Breast epithelium (tissue), 4 donors: ENCODE measurements at regions not wholly inside any gene's neighbourhood (a gene's known extent, or its start where the extent isn't known, plus 50 kb on each side); places are given as distances from the start of the nearest gene placed in this dataset.

ENCODE experiments used
- DNase-seq, 2 donors: peaks; one replicate each; pipeline ENCODE4 v3.0.0-alpha.2; 2019; ENCODE audit warnings: low spot score in 2 of 2
- H3K27ac ChIP-seq, 2 donors: fragments of 200-600 bp; sonication (generic) in 1 of 2; one replicate each; pipeline ENCODE4 v1.5.1; 2016 to 2019; ENCODE audit warnings: mild to moderate bottlenecking in 1 of 2
- H3K27me3 ChIP-seq, 2 donors: fragments of 200-600 bp; sonication (generic) in 1 of 2; one replicate each; pipeline versions ENCODE4 v1.5.1 to v1.6.0; 2017 to 2019; ENCODE audit warnings: control low read depth in 1 of 2, mild to moderate bottlenecking in 1 of 2
- H3K36me3 ChIP-seq: fragments of 200-600 bp; one replicate; pipeline ENCODE4 v1.5.1; 2019
- H3K4me1 ChIP-seq, 2 donors: fragments of 200-600 bp; sonication (generic); one replicate each; pipeline ENCODE4 v1.5.1; 2016 to 2019; ENCODE audit warnings: control low read depth in 1 of 2
- H3K4me3 ChIP-seq, 3 donors: fragments of 200-600 bp; sonication (generic); 1 replicate in 2 of 3; 2 replicates in 1 of 3; pipeline ENCODE4 v1.5.1; 2016 to 2019; ENCODE audit warnings: mild to moderate bottlenecking in 3 of 3, moderate library complexity in 2 of 3
- H3K9me3 ChIP-seq, 2 donors: fragments of 200-600 bp; sonication (generic) in 1 of 2; one replicate each; pipeline ENCODE4 v1.5.1; 2016 to 2019; ENCODE audit warnings: control low read depth in 1 of 2
- POLR2A ChIP-seq: fragments of 450-650 bp; IDR thresholded peaks from one replicate; pipeline ENCODE4 v1.6.1; 2016; ENCODE audit warnings: antibody characterized with exemption, mild to moderate bottlenecking, moderate library complexity
- POLR2AphosphoS5 ChIP-seq, 3 donors: sonication (generic); formaldehyde crosslinking; IDR thresholded peaks; one replicate each; pipeline ENCODE4 v1.6.1; 2017; ENCODE audit warnings: antibody characterized with exemption in 3 of 3
- intact Hi-C: fragments of 100-400 bp; cut with DNase I; formaldehyde crosslinking; loops from one replicate; pipeline ENCODE4 v1.15.1; 2023; ENCODE audit warnings: low total_unique reads
- TF ChIP-seq, protein P1 (sequence below), 3 donors: fragments of 450-650 bp; IDR thresholded peaks; one replicate each; pipeline ENCODE4 v1.5.1; 2016 to 2017; ENCODE audit warnings: antibody characterized with exemption in 3 of 3, mild to moderate bottlenecking in 3 of 3, moderate library complexity in 3 of 3

DNA sequence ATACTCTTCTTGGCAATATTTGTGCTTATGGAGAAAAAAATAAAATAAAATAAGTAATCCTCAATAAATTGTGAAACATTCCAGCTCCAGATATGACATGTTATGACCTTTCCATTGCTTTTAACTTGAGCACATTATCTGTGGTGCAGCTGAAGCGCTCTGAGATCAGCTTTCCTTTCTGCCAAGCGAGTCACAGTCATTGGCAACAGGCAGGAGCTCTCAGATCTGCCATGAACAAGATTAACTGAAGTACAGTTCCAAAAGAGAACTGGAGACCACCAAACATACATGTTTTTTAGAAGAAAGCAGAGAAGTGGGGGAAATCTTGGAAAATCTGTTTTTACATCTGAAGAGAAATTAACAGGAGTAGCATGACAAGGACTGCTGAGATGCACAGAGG, 89.2 kb upstream of the DSCAM start:
- H3K4me3 ChIP-seq = no peak overlapping the region
- no peaks in the 10 kb centered on the region for H3K4me1 ChIP-seq
- no peaks in the 10 kb centered on the region for H3K9me3 ChIP-seq
- TF ChIP-seq POLR2A (no peak), POLR2AphosphoS5 (IDR thresholded peaks at IDR 0.05) (no peak)
- TF ChIP-seq, protein P1, sequence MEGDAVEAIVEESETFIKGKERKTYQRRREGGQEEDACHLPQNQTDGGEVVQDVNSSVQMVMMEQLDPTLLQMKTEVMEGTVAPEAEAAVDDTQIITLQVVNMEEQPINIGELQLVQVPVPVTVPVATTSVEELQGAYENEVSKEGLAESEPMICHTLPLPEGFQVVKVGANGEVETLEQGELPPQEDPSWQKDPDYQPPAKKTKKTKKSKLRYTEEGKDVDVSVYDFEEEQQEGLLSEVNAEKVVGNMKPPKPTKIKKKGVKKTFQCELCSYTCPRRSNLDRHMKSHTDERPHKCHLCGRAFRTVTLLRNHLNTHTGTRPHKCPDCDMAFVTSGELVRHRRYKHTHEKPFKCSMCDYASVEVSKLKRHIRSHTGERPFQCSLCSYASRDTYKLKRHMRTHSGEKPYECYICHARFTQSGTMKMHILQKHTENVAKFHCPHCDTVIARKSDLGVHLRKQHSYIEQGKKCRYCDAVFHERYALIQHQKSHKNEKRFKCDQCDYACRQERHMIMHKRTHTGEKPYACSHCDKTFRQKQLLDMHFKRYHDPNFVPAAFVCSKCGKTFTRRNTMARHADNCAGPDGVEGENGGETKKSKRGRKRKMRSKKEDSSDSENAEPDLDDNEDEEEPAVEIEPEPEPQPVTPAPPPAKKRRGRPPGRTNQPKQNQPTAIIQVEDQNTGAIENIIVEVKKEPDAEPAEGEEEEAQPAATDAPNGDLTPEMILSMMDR (IDR thresholded peaks at IDR 0.05) = no peak
- no peak overlapping the region for H3K27ac ChIP-seq
- H3K27me3 ChIP-seq = no peaks in the 10 kb centered on the region
- H3K36me3 ChIP-seq = no peaks in the 10 kb centered on the region
- intact Hi-C loops = no loop called here
- no peak for DNase-seq

DNA sequence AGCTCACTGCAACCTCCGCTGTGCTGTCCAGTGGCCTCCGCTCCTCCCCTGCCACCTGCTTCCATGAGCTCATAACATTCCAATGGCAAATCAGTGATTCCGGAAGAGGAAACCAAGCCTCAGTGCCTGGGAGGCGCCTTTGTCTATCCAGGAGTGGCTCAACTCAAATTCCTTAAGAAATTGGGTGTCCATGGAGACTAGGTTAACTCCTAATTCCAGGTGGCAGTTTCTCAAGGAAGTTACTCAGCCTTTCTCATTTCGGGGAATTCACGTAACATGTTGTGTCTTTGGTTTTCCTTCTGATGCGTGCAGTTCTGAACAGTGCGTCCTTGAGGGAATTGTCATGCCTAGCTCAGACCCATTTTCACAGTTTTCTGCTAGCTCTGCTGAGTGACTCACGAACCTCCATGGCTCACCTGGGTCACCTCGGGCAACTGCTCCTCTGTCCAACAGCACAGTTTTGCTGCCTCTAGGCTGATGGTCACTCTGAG, 89.9 kb upstream of the DSCAM start:
- H3K27ac ChIP-seq = no peak overlapping the region
- no peaks in the 10 kb centered on the region for H3K4me1 ChIP-seq
- DNase-seq = no peak
- H3K4me3 ChIP-seq = no peak overlapping the region
- intact Hi-C loops = no loop called here
- no peaks in the 10 kb centered on the region for H3K36me3 ChIP-seq
- H3K27me3 ChIP-seq = no peaks in the 10 kb centered on the region
- no peaks in the 10 kb centered on the region for H3K9me3 ChIP-seq
- TF ChIP-seq POLR2AphosphoS5 (IDR thresholded peaks at IDR 0.05) = no peak
- TF ChIP-seq, protein P1 (IDR thresholded peaks at IDR 0.05) = no peak
- no peak for TF ChIP-seq POLR2A

DNA sequence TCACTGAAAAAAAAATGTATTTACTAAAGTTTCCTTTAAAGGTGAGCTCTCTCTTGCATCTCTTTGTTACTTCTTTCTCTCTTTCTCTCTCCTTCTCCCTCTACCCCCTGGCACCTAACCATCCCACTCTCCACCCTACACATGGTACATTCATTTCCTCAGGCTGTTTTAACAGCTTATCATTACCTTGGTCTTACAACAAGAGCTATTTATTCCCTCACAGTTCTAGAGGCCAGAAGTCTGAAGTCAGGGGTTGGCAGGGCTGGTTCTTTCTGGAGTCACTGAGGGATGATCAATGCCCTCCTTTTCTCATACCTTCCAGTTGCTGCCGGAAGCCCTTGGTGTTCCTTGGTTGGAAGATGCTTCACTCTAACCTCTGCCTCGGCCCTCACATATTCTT, 91.1 kb upstream of the DSCAM start:
- DNase-seq = no peak
- Histone ChIP-seq H3K4me3 (no peak overlapping the region), H3K27me3 (no peaks in the 10 kb centered on the region), H3K36me3 (no peaks in the 10 kb centered on the region), H3K9me3 (no peaks in the 10 kb centered on the region), H3K27ac (no peak overlapping the region), H3K4me1 (no peaks in the 10 kb centered on the region)
- no peak for TF ChIP-seq POLR2A
- TF ChIP-seq POLR2AphosphoS5 (IDR thresholded peaks at IDR 0.05) = no peak
- TF ChIP-seq, protein P1 (IDR thresholded peaks at IDR 0.05) = no peak
- intact Hi-C loops = no loop called here

DNA sequence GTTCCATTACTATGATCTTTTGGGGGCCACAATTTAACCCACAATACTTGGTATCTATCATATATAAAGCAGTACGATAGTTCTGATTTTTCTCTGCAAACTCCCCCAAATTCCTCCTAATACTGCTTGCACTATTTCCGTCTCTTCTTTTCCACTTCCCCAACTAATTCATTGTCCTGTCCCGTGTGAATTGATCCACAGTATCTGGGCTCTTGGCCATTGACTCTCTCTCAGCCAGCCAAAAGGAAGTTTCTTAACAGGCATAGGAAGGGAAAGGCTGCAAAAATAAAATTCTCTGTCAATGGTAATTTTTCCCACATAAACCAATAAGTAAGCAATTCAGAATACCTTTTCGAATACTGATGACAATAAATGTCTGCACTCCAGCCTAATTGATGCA, 91.7 kb upstream of the DSCAM start:
- Histone ChIP-seq H3K9me3 (no peaks in the 10 kb centered on the region), H3K27ac (no peak overlapping the region), H3K4me1 (no peaks in the 10 kb centered on the region), H3K4me3 (no peak overlapping the region), H3K27me3 (no peaks in the 10 kb centered on the region), H3K36me3 (no peaks in the 10 kb centered on the region)
- intact Hi-C loops = no loop called here
- DNase-seq = no peak
- TF ChIP-seq POLR2A (no peak), POLR2AphosphoS5 (IDR thresholded peaks at IDR 0.05) (no peak)
- TF ChIP-seq, protein P1 (IDR thresholded peaks at IDR 0.05) = no peak

DNA sequence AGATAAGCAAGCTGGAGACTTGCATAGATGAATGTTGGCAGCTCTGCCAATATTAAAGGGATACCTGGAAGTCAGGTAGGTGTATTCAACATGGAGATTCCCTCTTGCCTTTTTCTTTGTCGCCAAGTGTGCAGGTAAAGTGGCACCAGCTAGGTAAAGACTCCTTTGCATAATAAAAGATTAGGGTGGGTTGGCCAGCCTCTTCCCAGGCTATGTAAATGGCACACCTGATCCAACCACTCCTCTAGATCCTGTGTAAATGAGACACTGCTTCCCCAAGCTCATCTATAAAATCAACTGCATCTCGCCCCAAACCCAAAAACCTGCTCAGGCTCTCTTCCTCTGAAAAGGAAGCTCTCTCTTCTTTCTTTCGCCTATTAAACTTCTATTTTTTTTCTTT, 100.8 kb upstream of the DSCAM start:
- H3K36me3 ChIP-seq = no peaks in the 10 kb centered on the region
- H3K9me3 ChIP-seq = no peaks in the 10 kb centered on the region
- intact Hi-C loops = loop anchor here (5.0 kb wide), 1 partner anchor 365 kb away; no protein-coding TSS in a partner anchor
- no peaks in the 10 kb centered on the region for H3K4me1 ChIP-seq
- TF ChIP-seq, protein P1 (IDR thresholded peaks at IDR 0.05) = no peak
- TF ChIP-seq POLR2AphosphoS5 (IDR thresholded peaks at IDR 0.05) (no peak), POLR2A (no peak)
- no peak overlapping the region for H3K27ac ChIP-seq
- H3K27me3 ChIP-seq = no peaks in the 10 kb centered on the region
- H3K4me3 ChIP-seq = no peak overlapping the region
- no peak for DNase-seq
